ENCODE measurements at regions not wholly inside any gene's neighbourhood (a gene's known extent, or its start where the extent isn't known, plus 50 kb on each side); places are given as distances from the start of the nearest gene placed in this dataset.

GRCh38 chr3:64801856-64802255, 114.1 kb upstream of the ADAMTS9 start:
- TF ChIP-seq SP1 (IDR thresholded peaks at IDR 0.05) (no peak), TARDBP (IDR thresholded peaks at IDR 0.05) (no peak), ZNF384 (IDR thresholded peaks at IDR 0.05) (no peak)

Measured in HEK293T (cell line).